ENCODE measurements at regions not wholly inside any gene's neighbourhood (a gene's known extent, or its start where the extent isn't known, plus 50 kb on each side); places are given as distances from the start of the nearest gene placed in this dataset.

DNA sequence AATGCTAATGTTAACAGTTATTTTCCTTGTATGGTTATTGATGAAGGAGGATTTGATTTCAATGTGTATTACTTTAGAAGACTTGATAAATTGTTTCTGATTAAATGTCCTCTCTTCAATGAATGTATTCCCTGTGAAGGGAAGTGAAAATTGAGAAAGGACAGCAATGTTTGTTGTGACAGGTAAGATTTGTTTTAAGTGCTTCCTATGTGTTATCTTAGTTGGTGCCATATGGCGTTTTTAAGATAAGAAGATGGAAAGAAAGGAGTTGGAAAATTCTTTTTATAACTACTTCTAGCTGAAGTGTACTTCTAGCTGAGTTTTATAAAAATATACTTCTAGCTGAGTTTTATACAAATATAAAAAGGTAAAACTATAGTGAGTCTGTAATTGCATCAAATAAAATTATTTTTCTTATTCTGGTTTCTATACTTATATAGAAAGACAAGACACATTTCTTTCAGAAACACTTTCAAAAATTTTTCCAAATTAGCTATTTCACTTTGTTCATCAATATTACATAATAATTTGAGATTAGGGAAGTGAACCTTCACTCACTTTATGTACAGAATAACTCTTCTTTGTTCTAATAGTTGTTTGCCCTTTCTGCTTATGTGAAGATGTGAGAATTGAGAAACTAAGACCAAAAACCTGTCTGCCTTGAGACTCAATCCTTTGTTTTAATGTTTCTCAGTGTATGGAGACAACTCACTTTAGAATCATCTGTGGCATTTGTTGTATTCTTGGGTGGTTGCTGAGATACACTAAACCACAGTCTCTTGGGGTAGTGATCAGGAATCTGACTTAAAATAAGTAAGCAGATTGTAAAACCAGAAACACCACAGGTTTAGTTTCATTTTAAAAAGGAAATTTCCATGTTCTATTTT is 382.9 kb upstream of the B3GALT2 start:
- peaks cover 0 to 15% (median 0%) of the 10 kb centered on the region in 12 donors for H3K9me3 ChIP-seq

DNA sequence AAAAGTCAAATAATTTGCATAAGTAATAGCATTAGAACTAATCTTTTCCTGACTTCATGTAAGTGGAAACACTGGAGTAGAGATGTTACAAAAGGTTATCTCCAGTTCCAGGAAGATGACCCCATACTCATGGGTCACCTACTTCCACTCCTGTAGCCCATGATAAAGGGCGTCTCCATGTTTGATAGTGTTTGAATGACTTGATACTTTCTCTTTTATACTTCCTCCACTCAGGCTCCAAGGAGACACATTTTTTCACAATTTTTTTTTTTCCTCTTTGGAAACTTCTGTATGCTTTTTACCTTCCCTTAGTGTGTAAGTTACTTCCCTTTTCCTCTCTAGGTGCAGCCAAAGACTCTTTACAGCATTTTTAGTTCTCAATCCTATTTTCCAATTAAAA is 382.1 kb upstream of the B3GALT2 start:
- no peak overlapping the region for H3K4me3 ChIP-seq
- ATAC-seq (no peak), DNase-seq (no peak)
- 40 to 58% (median 50%) methylated on average over 1 of the region's 1 CpG for WGBS, 4 donors
- peaks cover 0 to 17% (median 0%) of the 10 kb centered on the region in 12 donors for H3K4me1 ChIP-seq
- H3K36me3 ChIP-seq, result no peaks in the 10 kb centered on the region
- no peak overlapping the region for H3K27ac ChIP-seq
- TF ChIP-seq POLR2A (IDR thresholded peaks at IDR 0.05), result no peak
- TF ChIP-seq, protein P1, sequence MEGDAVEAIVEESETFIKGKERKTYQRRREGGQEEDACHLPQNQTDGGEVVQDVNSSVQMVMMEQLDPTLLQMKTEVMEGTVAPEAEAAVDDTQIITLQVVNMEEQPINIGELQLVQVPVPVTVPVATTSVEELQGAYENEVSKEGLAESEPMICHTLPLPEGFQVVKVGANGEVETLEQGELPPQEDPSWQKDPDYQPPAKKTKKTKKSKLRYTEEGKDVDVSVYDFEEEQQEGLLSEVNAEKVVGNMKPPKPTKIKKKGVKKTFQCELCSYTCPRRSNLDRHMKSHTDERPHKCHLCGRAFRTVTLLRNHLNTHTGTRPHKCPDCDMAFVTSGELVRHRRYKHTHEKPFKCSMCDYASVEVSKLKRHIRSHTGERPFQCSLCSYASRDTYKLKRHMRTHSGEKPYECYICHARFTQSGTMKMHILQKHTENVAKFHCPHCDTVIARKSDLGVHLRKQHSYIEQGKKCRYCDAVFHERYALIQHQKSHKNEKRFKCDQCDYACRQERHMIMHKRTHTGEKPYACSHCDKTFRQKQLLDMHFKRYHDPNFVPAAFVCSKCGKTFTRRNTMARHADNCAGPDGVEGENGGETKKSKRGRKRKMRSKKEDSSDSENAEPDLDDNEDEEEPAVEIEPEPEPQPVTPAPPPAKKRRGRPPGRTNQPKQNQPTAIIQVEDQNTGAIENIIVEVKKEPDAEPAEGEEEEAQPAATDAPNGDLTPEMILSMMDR (IDR thresholded peaks at IDR 0.05), result no peak
- intact Hi-C loops (cut with DNase I), result no loop called here
- peaks cover 0 to 15% (median 0%) of the 10 kb centered on the region in 12 donors for H3K9me3 ChIP-seq
- H3K27me3 ChIP-seq, result no peaks in the 10 kb centered on the region

More for the DNA sequence above, 382.9 kb upstream of the B3GALT2 start:
- ATAC-seq, result no peak
- intact Hi-C loops (cut with DNase I), result no loop called here
- 9 to 21% (median 20%) methylated on average over 1 of the region's 1 CpG for WGBS, 4 donors
- H3K27me3 ChIP-seq, result no peaks in the 10 kb centered on the region
- DNase-seq, result no peak
- H3K4me1 ChIP-seq, result peaks cover 0 to 17% (median 0%) of the 10 kb centered on the region in 12 donors
- TF ChIP-seq, protein P1 (IDR thresholded peaks at IDR 0.05), result no peak
- H3K4me3 ChIP-seq, result no peak overlapping the region
- no peaks in the 10 kb centered on the region for H3K36me3 ChIP-seq
- H3K27ac ChIP-seq, result no peak overlapping the region

DNA sequence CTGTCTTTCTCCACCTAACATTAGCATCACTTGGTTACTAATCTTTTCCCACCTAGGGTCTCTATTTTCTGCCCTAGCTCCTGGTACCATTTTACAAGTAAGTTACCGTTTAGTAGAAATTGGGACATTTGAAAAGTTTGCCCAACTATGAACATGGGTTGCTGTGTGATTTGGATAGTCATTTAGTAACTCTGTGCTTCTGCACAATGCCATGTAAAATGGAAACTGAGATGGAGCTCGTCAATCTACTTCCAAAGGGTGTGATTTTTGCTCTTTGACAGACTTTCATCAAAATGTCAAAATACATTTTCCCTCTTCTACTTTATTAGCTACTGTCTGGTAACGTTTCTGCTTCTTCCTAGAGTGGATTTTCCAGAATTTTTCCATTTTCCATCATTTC is 381.5 kb upstream of the B3GALT2 start:
- TF ChIP-seq, protein P1 (IDR thresholded peaks at IDR 0.05), result no peak
- TF ChIP-seq POLR2A (IDR thresholded peaks at IDR 0.05), result no peak
- H3K36me3 ChIP-seq, result no peaks in the 10 kb centered on the region
- no peak overlapping the region for H3K27ac ChIP-seq
- DNase-seq (no peak), ATAC-seq (no peak)
- H3K27me3 ChIP-seq, result no peaks in the 10 kb centered on the region
- intact Hi-C loops (cut with DNase I), result no loop called here
- H3K4me1 ChIP-seq, result peaks cover 0 to 17% (median 0%) of the 10 kb centered on the region in 12 donors
- H3K9me3 ChIP-seq, result peaks cover 0 to 15% (median 0%) of the 10 kb centered on the region in 12 donors
- no peak overlapping the region for H3K4me3 ChIP-seq
- WGBS, 4 donors, result 90 to 93% (median 91%) methylated on average over 3 of the region's 3 CpGs

DNA sequence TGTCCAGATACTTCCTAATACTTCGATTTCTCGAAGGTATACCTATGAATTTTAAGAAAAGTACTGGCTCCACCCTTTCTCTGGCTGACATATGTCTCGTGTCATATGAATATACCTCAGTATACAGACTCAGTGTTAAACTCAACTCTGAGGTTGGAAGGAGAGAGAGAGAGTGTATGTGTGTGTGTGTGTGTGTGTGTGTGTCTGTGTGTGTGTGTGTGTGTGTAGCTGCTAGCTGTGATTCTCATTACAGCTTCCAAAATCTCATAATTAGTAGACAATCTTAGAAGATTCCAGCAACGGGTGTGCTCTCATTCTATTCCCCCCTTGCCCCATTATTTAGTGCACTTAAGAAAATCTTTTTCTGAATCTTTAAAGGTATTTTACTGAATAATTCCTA is 380.3 kb upstream of the B3GALT2 start:
- Histone ChIP-seq H3K4me1 (peaks cover 0 to 17% (median 0%) of the 10 kb centered on the region in 12 donors), H3K4me3 (no peak overlapping the region), H3K27me3 (no peaks in the 10 kb centered on the region), H3K36me3 (no peaks in the 10 kb centered on the region), H3K9me3 (peaks cover 0 to 7% (median 0%) of the 10 kb centered on the region in 12 donors), H3K27ac (no peak overlapping the region)
- 85 to 95% (median 91%) methylated on average over 4 of the region's 4 CpGs for WGBS, 4 donors
- DNase-seq (no peak), ATAC-seq (no peak)
- TF ChIP-seq POLR2A (IDR thresholded peaks at IDR 0.05), result no peak
- TF ChIP-seq, protein P1 (IDR thresholded peaks at IDR 0.05), result no peak
- intact Hi-C loops (cut with DNase I), result no loop called here

Data from heart left ventricle (tissue), 16 donors.